Caco-2 (cell line): ENCODE measurements at regions not wholly inside any gene's neighbourhood (a gene's known extent, or its start where the extent isn't known, plus 50 kb on each side); places are given as distances from the start of the nearest gene placed in this dataset.
A peak's percentile ranks its signal among the peaks of the same experiment; 100 is the strongest.

ENCODE experiments used
- BruUV-seq: library from RNA; stranded (reverse); fragments of 400-500 nt; replicated peaks from 2 replicates; lab custom pipeline; 2021; lab: Mats Ljungman, UMichigan
- CTCF ChIA-PET: fragments of 300-600 bp; sonication (Branson Sonifier 250); formaldehyde crosslinking; loops from one replicate; lab custom pipeline; 2022; ENCODE audit warnings: antibody characterized with exemption; lab: Charles Lee
- POLR2A ChIA-PET: fragments of 300-600 bp; sonication (Branson Sonifier 250); formaldehyde crosslinking; loops from one replicate; lab custom pipeline; 2022; ENCODE audit warnings: antibody characterized with exemption; lab: Charles Lee
- DNase-seq, 2 experiments: peaks; one replicate each; pipeline versions ENCODE4 v3.0.0 to v3.0.0-alpha.2; 2020 to 2022
- H3K27me3 ChIP-seq: replicated peaks from 2 replicates; pipeline ENCODE4 v1.6.0; 2011; ENCODE audit warnings: low read length; ENCODE audit not compliant: control insufficient read depth, insufficient read depth
- H3K36me3 ChIP-seq: 2 replicates; pipeline ENCODE4 v1.5.1; 2011; ENCODE audit warnings: low read length; ENCODE audit not compliant: control insufficient read depth, insufficient read depth
- H3K4me1 ChIP-seq: fragments of 250-450 bp; sonication (Bioruptor Pico); 2 replicates; pipeline ENCODE4 v1.5.1; 2020; ENCODE audit warnings: mild to moderate bottlenecking
- H3K4me3 ChIP-seq: 2 replicates; pipeline ENCODE4 v1.5.1; 2011; ENCODE audit warnings: low read depth, mild to moderate bottlenecking, control low read depth, low read length
- H3K9me3 ChIP-seq: fragments of 250-450 bp; sonication (Bioruptor Pico); 2 replicates; pipeline ENCODE4 v1.5.1; 2020; ENCODE audit warnings: mild to moderate bottlenecking, moderate library complexity
- H3K27ac Mint-ChIP-seq: one replicate; pipeline ENCODE4 v1.8.0; 2022; ENCODE audit warnings: mixed read lengths; ENCODE audit not compliant: unreplicated experiment
- H3K27me3 Mint-ChIP-seq: one replicate; pipeline ENCODE4 v1.8.0; 2022; ENCODE audit warnings: mixed read lengths; ENCODE audit not compliant: insufficient read depth, unreplicated experiment
- H3K36me3 Mint-ChIP-seq: one replicate; pipeline ENCODE4 v1.8.0; 2022; ENCODE audit warnings: mild to moderate bottlenecking, mixed read lengths; ENCODE audit not compliant: insufficient read depth, unreplicated experiment
- H3K4me1 Mint-ChIP-seq: one replicate; pipeline ENCODE4 v1.8.0; 2022; ENCODE audit warnings: low read depth, mixed read lengths; ENCODE audit not compliant: unreplicated experiment
- H3K4me3 Mint-ChIP-seq: one replicate; pipeline ENCODE4 v1.8.0; 2022; ENCODE audit warnings: mild to moderate bottlenecking, moderate library complexity, mixed read lengths; ENCODE audit not compliant: unreplicated experiment
- H3K9me3 Mint-ChIP-seq: one replicate; pipeline ENCODE4 v1.8.0; 2022; ENCODE audit warnings: mixed read lengths; ENCODE audit not compliant: unreplicated experiment
- intact Hi-C: fragments of 100-400 bp; cut with micrococcal nuclease; formaldehyde crosslinking; loops from one replicate; pipeline ENCODE4 v1.10.0; 2022; ENCODE audit not compliant: unreplicated experiment
- TF ChIP-seq, protein P1 (sequence below), 2 experiments: fragments of 200-600 bp in 1 of 2; IDR thresholded peaks; 1 replicate in 1 of 2; 2 replicates in 1 of 2; pipeline versions ENCODE4 v1.5.1 to v1.8.0; 2011 to 2022; ENCODE audit warnings: antibody characterized with exemption in 1 of 2, control low read depth in 1 of 2, inconsistent platforms in 1 of 2, low read depth in 1 of 2, low read length in 1 of 2, mild to moderate bottlenecking in 1 of 2, moderate library complexity in 1 of 2; ENCODE audit not compliant: insufficient read depth in 1 of 2, severe bottlenecking in 1 of 2, unreplicated experiment in 1 of 2

DNA sequence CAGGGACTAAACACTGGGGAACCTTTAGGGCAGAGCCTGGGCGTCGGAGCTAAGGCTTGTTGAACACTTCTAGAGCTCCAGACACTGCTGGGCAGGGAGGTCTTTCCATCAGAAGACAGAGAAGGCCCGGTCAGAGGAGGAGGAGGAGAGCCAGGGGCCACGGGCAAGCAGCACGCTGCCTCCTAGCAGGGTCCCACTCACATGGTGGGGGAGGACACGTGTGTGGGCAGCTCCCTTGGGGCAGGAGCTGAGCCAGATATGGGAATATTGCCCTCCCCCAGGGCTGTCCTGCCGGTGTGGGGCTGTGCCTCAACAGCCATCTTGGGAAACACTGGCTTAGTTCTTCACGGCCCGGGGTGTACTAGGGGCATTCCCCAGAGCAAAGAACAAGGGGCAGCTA is 89.6 kb upstream of the TLE3 start:
- H3K36me3 ChIP-seq, result no peaks in the 10 kb centered on the region
- CTCF ChIA-PET, result no interaction called here
- intact Hi-C loops, result no loop called here
- peaks cover under 1% of the 10 kb centered on the region for H3K4me1 ChIP-seq
- TF ChIP-seq, protein P1, sequence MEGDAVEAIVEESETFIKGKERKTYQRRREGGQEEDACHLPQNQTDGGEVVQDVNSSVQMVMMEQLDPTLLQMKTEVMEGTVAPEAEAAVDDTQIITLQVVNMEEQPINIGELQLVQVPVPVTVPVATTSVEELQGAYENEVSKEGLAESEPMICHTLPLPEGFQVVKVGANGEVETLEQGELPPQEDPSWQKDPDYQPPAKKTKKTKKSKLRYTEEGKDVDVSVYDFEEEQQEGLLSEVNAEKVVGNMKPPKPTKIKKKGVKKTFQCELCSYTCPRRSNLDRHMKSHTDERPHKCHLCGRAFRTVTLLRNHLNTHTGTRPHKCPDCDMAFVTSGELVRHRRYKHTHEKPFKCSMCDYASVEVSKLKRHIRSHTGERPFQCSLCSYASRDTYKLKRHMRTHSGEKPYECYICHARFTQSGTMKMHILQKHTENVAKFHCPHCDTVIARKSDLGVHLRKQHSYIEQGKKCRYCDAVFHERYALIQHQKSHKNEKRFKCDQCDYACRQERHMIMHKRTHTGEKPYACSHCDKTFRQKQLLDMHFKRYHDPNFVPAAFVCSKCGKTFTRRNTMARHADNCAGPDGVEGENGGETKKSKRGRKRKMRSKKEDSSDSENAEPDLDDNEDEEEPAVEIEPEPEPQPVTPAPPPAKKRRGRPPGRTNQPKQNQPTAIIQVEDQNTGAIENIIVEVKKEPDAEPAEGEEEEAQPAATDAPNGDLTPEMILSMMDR (IDR thresholded peaks at IDR 0.05; ENCODE audit: insufficient read depth in 1 of 2, low read depth in 1 of 2, low read length in 1 of 2, severe bottlenecking in 1 of 2, unreplicated experiment in 1 of 2), result no peak
- H3K9me3 Mint-ChIP-seq, result peaks cover 12% of the 10 kb centered on the region
- no peak overlapping the region for H3K4me3 Mint-ChIP-seq
- H3K27me3 Mint-ChIP-seq, result no peaks in the 10 kb centered on the region
- BruUV-seq, result no TSS peak
- H3K9me3 ChIP-seq, result 0 out of 2 replicates have a peak, but pooled peaks cover 6% of the 10 kb centered on the region
- no peak for DNase-seq
- no peak overlapping the region for H3K4me3 ChIP-seq
- H3K36me3 Mint-ChIP-seq, result no peaks in the 10 kb centered on the region
- H3K27ac Mint-ChIP-seq, result no peak overlapping the region
- POLR2A ChIA-PET, result no interaction called here
- peaks cover under 1% of the 10 kb centered on the region for H3K4me1 Mint-ChIP-seq
- H3K27me3 ChIP-seq, result no peaks in the 10 kb centered on the region

DNA sequence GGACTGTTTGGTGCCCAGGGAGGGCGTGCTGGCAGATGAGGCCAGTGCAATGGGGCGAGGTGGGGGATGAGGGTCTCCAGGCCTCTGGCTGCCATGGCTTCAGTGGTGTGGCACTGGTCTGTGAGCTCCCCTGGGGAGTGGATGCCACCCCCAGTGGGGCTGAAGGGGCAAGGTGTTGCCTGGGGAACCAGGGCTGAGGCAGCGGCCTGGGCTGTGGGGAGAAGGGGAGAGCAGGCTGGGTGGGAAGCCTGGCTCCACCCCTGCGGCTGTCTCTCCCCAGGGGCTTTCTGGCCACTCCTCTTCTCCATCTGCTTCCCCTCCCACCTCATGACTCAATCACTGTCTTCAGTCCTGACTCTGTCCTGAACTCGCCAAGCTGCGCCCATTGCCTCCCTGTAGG is 88.4 kb upstream of the TLE3 start:
- BruUV-seq, result no TSS peak
- H3K27me3 Mint-ChIP-seq, result no peaks in the 10 kb centered on the region
- intact Hi-C loops, result no loop called here
- H3K4me1 ChIP-seq, result peaks cover under 1% of the 10 kb centered on the region
- H3K36me3 ChIP-seq, result no peaks in the 10 kb centered on the region
- H3K4me1 Mint-ChIP-seq, result peaks cover 8% of the 10 kb centered on the region
- no peaks in the 10 kb centered on the region for H3K27me3 ChIP-seq
- no peak overlapping the region for H3K4me3 Mint-ChIP-seq
- TF ChIP-seq, protein P1 (IDR thresholded peaks at IDR 0.05; ENCODE audit: insufficient read depth in 1 of 2, low read depth in 1 of 2, low read length in 1 of 2, severe bottlenecking in 1 of 2, unreplicated experiment in 1 of 2), result no peak
- no peak for DNase-seq
- H3K27ac Mint-ChIP-seq, result peak overlapping the region; percentile 6
- no peak overlapping the region for H3K4me3 ChIP-seq
- no peaks in the 10 kb centered on the region for H3K36me3 Mint-ChIP-seq
- ChIA-PET CTCF (interaction anchor here (0.6 kb wide), 1 partner anchor 283 kb away, joined by 3 read pairs; no protein-coding TSS in a partner anchor), POLR2A (no interaction called here)
- H3K9me3 Mint-ChIP-seq, result peaks cover under 1% of the 10 kb centered on the region
- H3K9me3 ChIP-seq, result no peaks in the 10 kb centered on the region

DNA sequence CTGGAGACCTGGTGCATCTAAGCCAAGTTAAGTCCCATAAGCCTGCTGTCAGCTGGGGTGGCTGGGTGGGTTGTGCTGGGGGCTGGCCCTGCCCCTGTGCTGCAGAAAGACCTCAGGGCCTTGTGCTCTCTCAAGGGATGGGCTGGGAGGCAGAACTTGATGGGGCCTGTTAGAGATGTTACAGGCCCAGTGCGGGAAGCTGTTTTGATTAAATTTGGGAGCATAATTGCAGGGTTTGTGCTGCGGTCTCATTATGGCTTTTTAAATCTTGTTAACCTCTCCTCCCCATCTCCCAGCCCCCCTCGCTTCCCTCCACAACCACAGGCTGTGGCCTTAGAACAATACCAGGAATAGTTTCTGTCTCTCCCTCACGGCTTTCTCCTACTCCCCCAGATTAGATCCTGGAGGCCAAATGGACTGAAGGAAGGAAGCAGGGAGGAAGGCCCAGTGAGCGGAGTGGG is 87.6 kb upstream of the TLE3 start:
- POLR2A ChIA-PET, result no interaction called here
- Histone ChIP-seq H3K9me3 (no peaks in the 10 kb centered on the region), H3K36me3 (no peaks in the 10 kb centered on the region), H3K27me3 (no peaks in the 10 kb centered on the region), H3K4me3 (no peak overlapping the region), H3K4me1 (peaks cover 6% of the 10 kb centered on the region)
- H3K4me1 Mint-ChIP-seq, result peaks cover 8% of the 10 kb centered on the region
- TF ChIP-seq, protein P1 (IDR thresholded peaks at IDR 0.05; ENCODE audit: insufficient read depth in 1 of 2, low read depth in 1 of 2, low read length in 1 of 2, severe bottlenecking in 1 of 2, unreplicated experiment in 1 of 2), result no peak
- DNase-seq, result no peak
- no peaks in the 10 kb centered on the region for H3K9me3 Mint-ChIP-seq
- peak overlapping the region; percentile 6 for H3K27ac Mint-ChIP-seq
- H3K36me3 Mint-ChIP-seq, result no peaks in the 10 kb centered on the region
- BruUV-seq, result no TSS peak
- H3K27me3 Mint-ChIP-seq, result no peaks in the 10 kb centered on the region
- H3K4me3 Mint-ChIP-seq, result no peak overlapping the region
- intact Hi-C loops, result no loop called here
- CTCF ChIA-PET, result no interaction called here
